Inferior parietal cortex (tissue), 1 donor: ENCODE measurements at regions not wholly inside any gene's neighbourhood (a gene's known extent, or its start where the extent isn't known, plus 50 kb on each side); places are given as distances from the start of the nearest gene placed in this dataset.

Experiments used
- DNase-seq: peaks from one replicate; pipeline ENCODE4 v3.0.0-alpha.2; 2016; ENCODE audit errors: extremely low spot score

DNA sequence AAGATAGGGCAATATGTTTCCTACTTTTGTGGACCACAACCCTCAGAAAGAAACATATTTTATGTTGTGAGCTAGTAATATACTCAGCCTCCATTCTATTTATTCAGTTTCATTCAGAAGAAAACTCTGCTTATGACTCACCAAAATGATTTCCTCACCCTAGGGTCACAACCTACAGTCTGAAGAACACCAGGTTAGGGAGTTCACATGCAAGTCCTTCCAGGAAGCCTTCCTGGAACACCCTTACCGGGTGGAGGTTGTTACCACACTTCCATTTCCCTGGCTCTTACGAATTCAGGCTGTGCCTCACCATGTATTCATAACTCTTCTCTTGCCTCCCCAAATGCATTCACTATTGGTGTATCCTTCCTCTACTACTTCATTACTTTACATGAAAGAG, 228.0 kb upstream of the ADAMTS9 start:
- no peak for DNase-seq

GRCh38 chr3:64913515-64913914, 225.7 kb upstream of the ADAMTS9 start:
- no peak for DNase-seq

DNA sequence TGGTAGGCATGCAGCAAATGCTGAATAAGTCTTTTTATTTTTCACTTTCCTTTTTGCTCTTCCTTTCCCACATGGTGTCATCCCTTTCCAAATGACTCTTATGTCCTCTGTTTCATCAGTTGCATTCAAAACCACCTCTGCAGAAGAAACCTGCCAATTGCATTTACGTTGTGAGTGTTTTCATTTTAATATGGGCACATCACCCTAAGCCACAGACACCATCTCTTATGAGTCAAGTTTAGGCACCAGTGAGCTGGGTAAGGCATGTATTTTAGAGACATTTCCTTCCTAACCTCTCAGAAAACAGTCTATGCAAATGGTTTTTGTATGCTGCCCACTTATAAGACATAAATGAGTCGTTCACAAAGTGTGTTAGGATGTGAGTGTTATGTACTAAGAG, 223.3 kb upstream of the ADAMTS9 start:
- no peak for DNase-seq

GRCh38 chr3:64909757-64910467, 222.1 kb upstream of the ADAMTS9 start:
- no peak for DNase-seq

- DNase-seq = no peak
These were observed 221.2 kb upstream of the ADAMTS9 start for GRCh38 chr3:64909011-64909410.

- no peak for DNase-seq
These were observed 220.5 kb upstream of the ADAMTS9 start for GRCh38 chr3:64908251-64908685.

- no peak for DNase-seq
These were observed 218.2 kb upstream of the ADAMTS9 start for GRCh38 chr3:64905906-64906410.

- DNase-seq = peak; percentile 35
These were observed 215.2 kb upstream of the ADAMTS9 start for GRCh38 chr3:64903006-64903405.

- DNase-seq = no peak
These were observed 214.3 kb upstream of the ADAMTS9 start for GRCh38 chr3:64901986-64902516.

DNA sequence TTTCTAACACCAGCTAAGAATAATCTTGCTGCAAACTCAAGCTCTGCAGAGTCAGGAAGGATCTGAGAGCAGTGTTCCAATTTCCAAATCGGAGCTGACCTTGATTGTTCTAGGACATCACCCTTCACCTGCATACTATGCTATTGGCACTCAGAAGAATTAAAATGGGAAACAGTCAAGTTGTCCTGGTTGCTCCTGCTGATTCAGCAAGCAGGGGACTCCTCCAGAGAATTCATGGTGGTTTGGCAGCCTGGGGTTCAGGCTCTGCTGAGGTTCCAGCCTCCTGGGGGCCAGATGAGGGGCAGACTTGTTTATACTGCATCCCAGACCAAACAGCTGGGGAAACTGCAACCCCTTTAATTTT, 213.7 kb upstream of the ADAMTS9 start:
- DNase-seq = no peak

DNA sequence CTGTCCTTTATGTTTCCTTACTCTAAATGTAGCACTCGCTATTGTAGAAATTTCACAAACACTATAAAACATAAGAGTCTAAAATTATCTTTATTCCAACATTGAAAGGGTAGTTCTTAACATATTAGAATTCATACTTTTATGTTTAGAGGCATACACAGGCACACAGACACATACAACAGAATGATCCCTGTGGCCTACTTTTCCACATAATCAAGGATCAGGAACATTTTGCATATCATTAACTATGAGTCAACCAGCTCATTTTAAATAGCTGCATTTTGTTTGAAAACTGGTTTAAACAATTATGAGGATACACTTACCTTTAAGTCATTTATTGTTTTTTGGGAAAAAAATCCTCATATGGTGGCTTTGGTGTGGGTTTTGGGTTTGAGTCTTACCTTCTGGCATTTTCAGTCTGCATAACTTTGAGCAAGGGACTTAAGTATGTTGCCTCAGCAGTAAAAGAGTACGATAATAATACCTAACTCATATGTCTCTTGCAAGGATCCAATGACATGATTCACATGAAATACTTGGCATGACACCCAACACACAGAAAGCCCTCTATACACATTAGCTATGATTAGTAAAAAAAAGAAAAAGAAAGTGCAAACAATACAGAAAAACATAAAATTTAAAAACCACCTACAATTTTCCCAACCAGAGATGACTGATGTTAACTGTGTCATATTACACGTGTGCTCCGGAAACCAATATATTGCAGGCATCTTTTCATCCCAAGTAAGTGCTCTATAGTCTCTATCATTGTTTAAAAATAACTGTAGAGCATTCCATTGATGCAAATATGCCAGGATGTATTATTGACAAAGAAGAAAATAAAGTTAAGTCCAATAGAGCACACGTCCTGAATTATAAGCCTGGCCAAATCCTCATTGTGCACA, 213.1 kb upstream of the ADAMTS9 start:
- no peak for DNase-seq

DNA sequence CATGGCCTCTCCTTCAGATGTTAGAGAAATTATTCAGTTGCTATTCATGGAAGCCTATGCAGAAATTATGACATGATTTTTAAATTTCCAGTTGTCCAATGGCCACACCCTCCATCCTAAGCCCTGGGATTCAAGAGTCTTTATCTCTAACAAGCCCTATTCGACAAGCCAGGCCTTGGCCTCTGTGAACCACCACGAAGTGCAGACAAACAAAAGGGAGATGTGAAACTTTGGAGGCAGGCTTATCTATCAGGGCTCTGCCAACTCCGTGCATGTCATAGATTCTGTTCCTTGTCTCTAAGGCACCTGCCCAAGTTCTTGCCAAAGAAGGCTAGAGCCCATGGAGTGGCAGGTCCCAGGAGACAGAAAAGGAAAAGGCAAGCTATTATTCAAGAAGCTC, 212.4 kb upstream of the ADAMTS9 start:
- no peak for DNase-seq

DNA sequence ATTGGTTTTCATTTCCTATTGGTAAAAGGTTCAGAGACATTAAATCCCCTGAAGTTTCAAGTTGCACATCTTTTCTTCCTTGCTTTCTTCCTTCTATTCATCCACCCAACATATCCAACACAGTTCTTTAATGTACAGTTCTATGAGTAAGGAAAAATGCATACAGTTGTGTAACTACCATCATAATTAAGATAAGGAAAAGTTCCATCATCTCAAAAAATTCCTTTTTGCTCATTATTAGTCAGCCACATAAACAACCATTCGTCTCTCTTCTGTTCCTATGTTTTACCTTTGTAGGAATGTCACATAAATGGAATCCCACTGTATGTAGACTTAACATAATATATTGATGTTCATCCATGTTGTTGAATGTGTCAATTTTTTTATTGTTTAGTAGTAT, 211.1 kb upstream of the ADAMTS9 start:
- DNase-seq = no peak

DNA sequence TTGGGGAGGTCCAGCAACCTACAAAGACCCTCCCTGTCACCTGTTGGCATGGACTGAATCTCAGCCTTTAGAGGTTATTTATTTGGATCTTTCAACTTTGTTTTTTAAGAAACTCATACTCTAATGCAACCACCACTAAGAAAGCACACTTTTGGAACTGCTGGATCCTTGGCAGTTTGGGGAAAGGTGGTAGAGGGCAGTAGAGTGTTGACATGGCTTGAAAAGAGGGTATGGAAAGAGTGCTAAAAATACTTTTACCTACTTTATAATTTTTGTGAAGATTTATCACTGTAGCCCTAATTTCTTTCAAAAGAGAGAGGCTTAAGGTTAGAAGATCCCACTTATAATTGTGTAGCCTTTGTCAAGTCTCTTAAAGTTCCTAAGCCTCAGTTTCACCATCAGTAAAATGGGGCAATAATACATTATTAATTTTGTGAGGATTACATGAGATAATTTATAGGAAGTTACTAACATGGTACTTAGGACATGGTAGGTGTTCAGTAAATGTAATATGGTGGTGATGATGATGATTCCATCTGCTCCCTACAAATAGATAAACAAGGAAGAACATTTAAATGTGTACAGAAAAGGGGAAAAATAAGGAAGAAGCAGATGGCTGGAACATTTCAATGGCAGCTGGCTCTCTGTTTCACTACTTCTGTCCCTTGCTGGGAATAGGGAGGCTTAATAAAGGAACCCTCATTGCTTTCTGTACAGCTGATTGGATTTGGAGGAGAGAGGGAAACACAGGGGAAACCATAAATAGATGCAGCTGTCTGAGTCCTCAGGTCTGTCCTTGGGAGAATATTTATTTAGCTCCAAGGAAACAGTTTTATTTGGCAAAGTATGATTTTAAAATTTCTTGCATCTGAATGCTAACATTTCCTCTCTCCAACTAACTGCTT, 208.4 kb upstream of the ADAMTS9 start:
- no peak for DNase-seq

DNA sequence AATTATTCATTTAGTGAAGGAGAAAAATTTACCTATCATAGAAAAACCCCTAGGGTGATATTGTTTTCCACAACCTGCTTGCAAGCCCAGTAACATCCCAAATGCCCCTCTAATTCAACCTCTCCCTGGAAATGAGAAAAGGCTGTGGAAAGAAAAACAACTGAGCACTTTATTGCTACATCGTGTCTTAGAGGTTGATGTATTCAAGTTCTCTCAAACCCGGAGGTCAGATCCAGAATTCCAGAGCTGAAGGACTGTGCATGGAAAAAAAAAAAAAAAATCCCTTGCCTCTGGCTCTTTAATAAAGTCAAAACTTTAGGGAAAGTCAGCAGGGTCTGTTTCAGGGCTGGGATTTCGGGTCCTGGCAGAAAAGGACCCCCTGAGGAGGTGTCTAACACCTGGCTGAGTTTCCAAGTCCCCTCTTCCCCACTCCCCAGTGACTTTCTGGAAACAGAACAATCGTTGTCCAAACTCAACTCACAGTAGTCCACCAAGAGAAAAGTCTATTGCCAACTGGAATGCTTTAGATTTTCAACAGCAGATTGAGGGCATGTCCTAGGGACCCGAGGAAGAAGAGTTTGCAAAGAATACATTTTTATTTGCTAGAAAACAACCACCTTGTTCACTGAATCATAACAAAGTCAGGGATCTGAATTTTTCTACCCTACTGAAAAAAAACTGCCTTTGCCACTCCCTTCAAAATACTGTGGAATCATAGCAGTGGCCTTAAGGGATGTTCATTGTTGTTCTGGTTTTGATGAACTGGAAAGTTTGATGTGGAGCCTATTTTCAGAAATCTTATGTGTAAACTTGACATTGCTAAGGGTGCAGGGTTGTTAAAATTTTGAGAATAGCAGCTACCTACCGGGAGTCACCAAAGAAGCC, 207.5 kb upstream of the ADAMTS9 start:
- no peak for DNase-seq

DNA sequence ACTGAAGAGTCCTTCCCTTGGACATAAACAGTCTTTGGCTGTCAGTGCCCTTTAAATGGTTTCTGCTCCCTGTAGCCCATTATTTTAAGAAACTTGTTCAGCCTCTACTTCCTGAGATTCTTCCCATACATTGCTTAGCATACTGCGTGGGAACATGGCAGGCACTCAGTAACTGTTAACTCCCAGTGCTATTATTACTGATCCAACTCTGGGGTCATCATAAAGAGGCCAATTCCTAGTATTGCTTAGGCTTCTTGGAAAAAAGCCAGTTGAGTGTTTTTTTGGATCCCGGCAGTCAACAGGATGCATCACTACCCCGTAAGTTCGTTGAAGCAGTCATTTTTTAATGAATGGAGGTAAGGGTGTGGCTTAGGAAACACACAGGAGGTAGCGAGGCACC, 206.2 kb upstream of the ADAMTS9 start:
- DNase-seq = no peak

- DNase-seq = no peak
These were observed 205.0 kb upstream of the ADAMTS9 start for GRCh38 chr3:64892671-64893309.

- no peak for DNase-seq
These were observed 203.2 kb upstream of the ADAMTS9 start for GRCh38 chr3:64891021-64891420.

- DNase-seq = no peak
These were observed 202.7 kb upstream of the ADAMTS9 start for GRCh38 chr3:64890466-64890865.

DNA sequence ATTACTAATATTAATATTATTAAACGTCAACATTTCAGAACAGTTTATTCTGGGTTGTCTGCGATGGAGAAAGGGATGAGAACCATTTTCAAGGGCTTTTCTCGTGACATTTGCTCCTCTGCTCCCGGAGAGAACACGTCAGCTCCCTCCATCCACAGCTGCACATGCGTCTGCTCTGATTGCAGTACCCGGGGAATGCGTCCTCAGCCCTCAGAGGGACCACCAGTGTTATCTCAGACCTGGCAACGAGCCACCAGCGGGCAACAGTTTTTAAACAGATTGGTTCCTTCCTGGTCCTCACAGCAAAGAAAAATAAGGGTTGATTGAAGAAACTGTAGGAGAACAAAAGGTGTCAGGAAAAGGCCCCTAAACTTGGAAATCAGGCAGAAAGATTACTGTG, 202.2 kb upstream of the ADAMTS9 start:
- DNase-seq = no peak
